BJ (cell line): ENCODE measurements at regions not wholly inside any gene's neighbourhood (a gene's known extent, or its start where the extent isn't known, plus 50 kb on each side); places are given as distances from the start of the nearest gene placed in this dataset.

Experiments used
- CTCF ChIA-PET: fragments of 350-600 bp; formaldehyde crosslinking; extraction: SDS; loops from one replicate; lab custom pipeline; 2021; ENCODE audit warnings: antibody characterized with exemption, inconsistent platforms; lab: Yijun Ruan, JAX
- POLR2A ChIA-PET: fragments of 300-600 bp; sonication (Branson Sonifier 250); formaldehyde crosslinking; extraction: SDS; loops from one replicate; lab custom pipeline; 2021; ENCODE audit warnings: antibody characterized with exemption; lab: Charles Lee
- DNase-seq: peaks from one replicate; pipeline ENCODE4 v3.0.0-alpha.2; 2011; ENCODE audit warnings: low read depth
- H3K27me3 ChIP-seq: 2 replicates; pipeline ENCODE4 v1.6.0; 2011; ENCODE audit warnings: low read length; ENCODE audit not compliant: control insufficient read depth, insufficient read depth
- H3K36me3 ChIP-seq: 2 replicates; pipeline ENCODE4 v1.5.1; 2011; ENCODE audit warnings: low read length; ENCODE audit not compliant: control insufficient read depth, insufficient read depth
- H3K4me3 ChIP-seq: 2 replicates; pipeline ENCODE4 v1.5.1; 2011; ENCODE audit warnings: low read depth, mild to moderate bottlenecking, control low read depth, low read length
- TF ChIP-seq, protein P1 (sequence below): IDR thresholded peaks from 2 replicates; pipeline ENCODE4 v1.5.1; 2011; ENCODE audit warnings: low read depth, mild to moderate bottlenecking, control low read depth, inconsistent platforms, low read length, moderate library complexity; ENCODE audit not compliant: insufficient read depth

DNA sequence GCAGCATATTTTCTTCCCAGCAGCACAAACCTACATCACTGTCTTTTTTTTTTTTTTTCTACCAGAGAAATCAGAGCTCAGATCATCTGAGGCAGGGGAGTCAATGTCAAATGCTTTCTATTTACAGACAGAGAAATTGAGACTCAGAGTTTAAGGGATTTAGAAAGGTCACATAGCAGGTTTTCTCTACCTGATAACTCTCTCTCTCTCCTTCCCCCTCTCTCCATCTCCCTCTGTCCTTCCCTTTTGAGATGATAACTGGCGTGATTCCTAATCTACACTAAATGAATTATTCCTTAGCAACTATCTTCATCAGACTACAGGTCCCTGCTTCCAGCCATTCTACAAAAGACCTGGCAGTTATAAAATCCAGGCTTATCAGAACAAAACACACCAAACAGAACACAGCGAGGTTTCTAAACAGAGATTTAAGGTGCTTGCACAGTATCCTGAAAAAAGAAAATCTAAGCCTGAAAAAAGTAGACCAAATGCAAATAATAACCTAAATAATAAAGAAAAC, 161.6 kb upstream of the PKDCC start:
- POLR2A ChIA-PET: interaction anchor here (0.5 kb wide), 1 partner anchor 11 kb away, joined by 4 read pairs; no protein-coding TSS in a partner anchor
- no peak for DNase-seq
- TF ChIP-seq, protein P1, sequence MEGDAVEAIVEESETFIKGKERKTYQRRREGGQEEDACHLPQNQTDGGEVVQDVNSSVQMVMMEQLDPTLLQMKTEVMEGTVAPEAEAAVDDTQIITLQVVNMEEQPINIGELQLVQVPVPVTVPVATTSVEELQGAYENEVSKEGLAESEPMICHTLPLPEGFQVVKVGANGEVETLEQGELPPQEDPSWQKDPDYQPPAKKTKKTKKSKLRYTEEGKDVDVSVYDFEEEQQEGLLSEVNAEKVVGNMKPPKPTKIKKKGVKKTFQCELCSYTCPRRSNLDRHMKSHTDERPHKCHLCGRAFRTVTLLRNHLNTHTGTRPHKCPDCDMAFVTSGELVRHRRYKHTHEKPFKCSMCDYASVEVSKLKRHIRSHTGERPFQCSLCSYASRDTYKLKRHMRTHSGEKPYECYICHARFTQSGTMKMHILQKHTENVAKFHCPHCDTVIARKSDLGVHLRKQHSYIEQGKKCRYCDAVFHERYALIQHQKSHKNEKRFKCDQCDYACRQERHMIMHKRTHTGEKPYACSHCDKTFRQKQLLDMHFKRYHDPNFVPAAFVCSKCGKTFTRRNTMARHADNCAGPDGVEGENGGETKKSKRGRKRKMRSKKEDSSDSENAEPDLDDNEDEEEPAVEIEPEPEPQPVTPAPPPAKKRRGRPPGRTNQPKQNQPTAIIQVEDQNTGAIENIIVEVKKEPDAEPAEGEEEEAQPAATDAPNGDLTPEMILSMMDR: no peak
- Histone ChIP-seq H3K27me3 (no peaks in the 10 kb centered on the region), H3K36me3 (no peaks in the 10 kb centered on the region), H3K4me3 (no peak overlapping the region)
- CTCF ChIA-PET: interaction anchor here (0.7 to 3.4 kb wide), 6 partner anchors 11 to 200 kb away, joined by 3 to 18 read pairs (median 5); no protein-coding TSS in a partner anchor

DNA sequence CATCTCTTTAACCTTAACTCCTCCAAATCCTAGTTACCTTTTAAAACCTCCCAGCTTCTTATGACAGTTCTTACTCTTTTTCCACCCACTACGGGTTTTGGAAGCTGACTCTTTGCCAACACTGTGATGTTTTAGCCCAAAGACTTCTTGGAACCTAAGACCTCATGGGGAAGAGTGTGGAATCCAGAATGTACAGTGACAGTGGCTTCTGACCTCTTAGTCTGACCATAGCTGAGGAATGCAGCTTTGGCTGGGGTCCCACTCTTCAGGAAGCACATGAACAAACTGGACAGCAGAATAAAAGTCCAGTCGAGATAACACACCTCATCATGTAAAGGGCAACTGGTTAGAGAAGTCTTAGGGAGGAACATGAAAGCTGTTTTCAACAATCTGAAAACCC, 161.1 kb upstream of the PKDCC start:
- Histone ChIP-seq H3K27me3 (no peaks in the 10 kb centered on the region), H3K4me3 (no peak overlapping the region), H3K36me3 (no peaks in the 10 kb centered on the region)
- POLR2A ChIA-PET: interaction anchor here (0.5 kb wide), 1 partner anchor 12 kb away, joined by 4 read pairs; no protein-coding TSS in a partner anchor
- CTCF ChIA-PET: interaction anchor here (0.7 to 3.4 kb wide), 7 partner anchors 12 to 199 kb away, joined by 3 to 18 read pairs (median 5); no protein-coding TSS in a partner anchor
- TF ChIP-seq, protein P1: no peak
- DNase-seq: no peak

DNA sequence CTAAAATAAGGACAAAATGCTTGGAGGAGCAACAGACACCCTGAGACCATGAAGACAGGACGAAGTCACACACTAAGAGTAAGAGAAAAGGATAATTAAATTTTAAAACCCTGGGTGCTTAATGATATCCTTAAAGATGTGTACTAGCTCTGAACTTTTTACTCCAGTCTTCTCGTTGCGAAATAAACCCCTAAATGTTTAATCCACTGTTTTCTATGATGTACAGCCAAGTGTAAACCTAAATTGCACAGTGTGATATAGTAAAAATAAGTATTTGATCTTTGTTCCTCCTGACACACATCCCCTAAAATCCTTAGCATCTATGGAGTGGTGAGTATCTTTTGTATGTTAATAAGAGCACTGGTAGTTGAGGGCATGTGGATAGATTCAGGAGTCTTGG, 157.5 kb upstream of the PKDCC start:
- CTCF ChIA-PET: interaction anchor here (0.7 kb wide), 1 partner anchor 19 kb away, joined by 3 read pairs; no protein-coding TSS in a partner anchor
- no peaks in the 10 kb centered on the region for H3K27me3 ChIP-seq
- no peak for DNase-seq
- H3K4me3 ChIP-seq: no peak overlapping the region
- H3K36me3 ChIP-seq: no peaks in the 10 kb centered on the region
- TF ChIP-seq, protein P1: no peak
- POLR2A ChIA-PET: no interaction called here

DNA sequence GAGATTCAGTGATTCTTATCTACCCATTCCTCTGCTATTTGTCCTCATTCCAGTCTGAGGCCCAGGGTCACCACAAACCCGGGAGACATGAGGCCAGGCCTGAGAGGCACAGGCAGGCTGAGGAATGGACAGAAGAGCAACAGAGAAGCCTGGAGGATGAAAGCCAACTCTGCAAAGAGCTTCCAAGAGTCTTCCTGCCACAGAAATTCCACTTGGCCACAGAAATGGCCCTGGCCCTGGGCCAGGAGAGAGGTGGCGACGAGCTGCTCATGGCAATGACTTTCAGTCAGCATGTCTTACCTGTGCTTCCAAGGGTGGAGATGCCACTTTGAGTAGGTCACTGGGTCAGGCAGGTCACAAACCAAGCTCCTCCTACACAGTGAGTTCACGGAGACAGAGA, 155.3 kb upstream of the PKDCC start:
- TF ChIP-seq, protein P1: no peak
- Histone ChIP-seq H3K36me3 (no peaks in the 10 kb centered on the region), H3K4me3 (no peak overlapping the region), H3K27me3 (no peaks in the 10 kb centered on the region; the same call in 1 of the 2 replicates)
- ChIA-PET CTCF (interaction anchor here (0.9 kb wide), 1 partner anchor 24 kb away, joined by 3 read pairs; no protein-coding TSS in a partner anchor), POLR2A (no interaction called here)
- no peak for DNase-seq

DNA sequence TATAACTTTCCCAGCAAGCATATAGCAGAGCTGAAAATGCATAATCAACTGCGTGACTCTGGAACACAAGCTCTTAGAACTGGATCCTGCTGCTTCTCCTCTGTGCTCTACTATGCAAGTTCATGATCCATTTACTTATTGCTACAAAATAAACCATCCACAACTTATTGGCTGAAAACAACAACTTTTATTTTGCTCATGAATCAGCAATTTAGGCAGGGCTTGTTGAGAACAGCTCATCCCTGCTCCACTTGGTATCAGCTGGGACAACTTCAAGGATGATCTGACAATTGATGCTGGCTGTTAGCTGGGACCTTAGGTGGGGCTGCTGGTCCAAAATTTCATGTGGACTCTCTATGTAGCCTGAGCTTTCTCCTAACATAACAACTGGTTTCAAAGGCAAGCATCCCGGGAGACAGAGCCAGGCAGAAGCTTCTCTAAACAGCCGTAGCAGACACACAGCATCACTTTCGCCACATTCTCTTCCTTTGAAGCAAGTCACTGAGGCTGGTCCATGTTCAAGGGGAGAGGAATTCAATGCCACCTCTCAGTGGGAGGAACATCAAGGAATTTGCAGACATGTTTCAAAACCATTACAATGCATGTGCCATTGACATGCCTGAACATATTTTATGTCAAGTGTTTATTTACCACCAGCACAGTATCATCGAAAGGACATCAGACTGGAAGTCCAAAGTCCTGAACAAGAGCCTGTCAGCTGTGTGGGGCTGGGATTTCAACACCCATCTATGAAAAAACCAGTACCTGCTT, 153.1 kb upstream of the PKDCC start:
- H3K27me3 ChIP-seq: no peaks in the 10 kb centered on the region; the same call in none of the 2 replicates
- TF ChIP-seq, protein P1: no peak
- POLR2A ChIA-PET: no interaction called here
- H3K4me3 ChIP-seq: no peak overlapping the region
- CTCF ChIA-PET: interaction anchor here (0.9 kb wide), 1 partner anchor 1104 kb away, joined by 3 read pairs; no protein-coding TSS in a partner anchor
- H3K36me3 ChIP-seq: no peaks in the 10 kb centered on the region
- DNase-seq: no peak
